Spleen (tissue), 7 donors: ENCODE measurements at regions not wholly inside any gene's neighbourhood (a gene's known extent, or its start where the extent isn't known, plus 50 kb on each side); places are given as distances from the start of the nearest gene placed in this dataset.

Source experiments
- CTCF ChIP-seq, 11 experiments: fragments of 200-600 bp in 7 of 11; fragments of 450-650 bp in 4 of 11; sonication (generic) in 4 of 11; IDR thresholded peaks in 8 of 11; conservative IDR thresholded peaks in 3 of 11; 1 replicate in 7 of 11; 2 replicates in 4 of 11; pipeline versions ENCODE4 v1.4.0 to v1.8.0; 2016 to 2021; ENCODE audit warnings: antibody characterized with exemption in 11 of 11, inconsistent platforms in 4 of 11, mild to moderate bottlenecking in 1 of 11
- POLR2A ChIP-seq, 3 donors: fragments of 450-650 bp; IDR thresholded peaks; one replicate each; pipeline ENCODE4 v1.5.1; 2017; ENCODE audit warnings: antibody characterized with exemption in 3 of 3, mild to moderate bottlenecking in 1 of 3
- donor health status: DM: no; HTN: no; CAD: no; lungs with moderate emphysema.
- donor health status: DM: no; HTN: no; CAD: no.
- donor health status: DM: no; HTN: no; CAD: no.

GRCh38 chr6:14630016-14630415 lies 512.4 kb downstream of the CD83 start:
- no peak for TF ChIP-seq CTCF (IDR thresholded peaks at IDR 0.05 in 8 of 11, conservative IDR thresholded peaks at IDR 0.05 in 3 of 11)
- no peak for TF ChIP-seq POLR2A (IDR thresholded peaks at IDR 0.05)
